GM12878 (cell line): ENCODE measurements at regions not wholly inside any gene's neighbourhood (a gene's known extent, or its start where the extent isn't known, plus 50 kb on each side); places are given as distances from the start of the nearest gene placed in this dataset.

Source experiments
- ATAC-seq: fragments of 200-7000 bp; cut with Tn5 transposase; 3 replicates; pipeline ENCODE4 v1.9.1; 2020; ENCODE audit warnings: mild to moderate bottlenecking, moderate library complexity
- BruUV-seq: library from RNA; stranded (reverse); fragments of 400-500 nt; replicated peaks from 2 replicates; lab custom pipeline; 2021; lab: Mats Ljungman, UMichigan
- CTCF ChIA-PET: fragments of 300-600 bp; sonication (Branson Sonifier 250); formaldehyde crosslinking; extraction: SDS; loops from one replicate; lab custom pipeline; 2021; ENCODE audit warnings: inconsistent platforms; lab: Yijun Ruan, JAX
- POLR2A ChIA-PET: fragments of 350-600 bp; formaldehyde crosslinking; extraction: SDS; loops from one replicate; lab custom pipeline; 2021; ENCODE audit warnings: inconsistent platforms; lab: Charles Lee
- RAD21 ChIA-PET: fragments of 300-600 bp; sonication (Branson Sonifier 250); formaldehyde crosslinking; loops from one replicate; lab custom pipeline; 2023; ENCODE audit warnings: antibody characterized with exemption; ENCODE audit not compliant: unreplicated experiment; lab: Charles Lee
- SMC1A ChIA-PET: fragments of 300-600 bp; sonication (Branson Sonifier 250); formaldehyde crosslinking; loops from one replicate; lab custom pipeline; 2023; ENCODE audit not compliant: unreplicated experiment, uncharacterized antibody; lab: Charles Lee
- DNase-seq: peaks from one replicate; pipeline ENCODE4 v3.0.0-alpha.2; 2011; ENCODE audit warnings: low read depth, low spot score
- FAIRE-seq: peaks from 3 replicates; lab custom pipeline; 2011; peaks lifted over from hg19 to GRCh38; lab: Jason Lieb, UNC
- H2AFZ ChIP-seq: 2 replicates; pipeline ENCODE4 v1.6.0; 2011; ENCODE audit warnings: low read depth, low read length, control low read depth; ENCODE audit not compliant: control insufficient read depth
- H3K27ac ChIP-seq: 2 replicates; pipeline ENCODE4 v1.5.1; 2011; ENCODE audit warnings: control low read depth; ENCODE audit not compliant: control insufficient read depth, insufficient read depth
- H3K27me3 ChIP-seq, 2 experiments: replicated peaks in 1 of 2; 2 replicates each; pipeline versions ENCODE4 v1.6.0 to v1.6.1; 2011; ENCODE audit warnings: low read length in 1 of 2; ENCODE audit not compliant: control insufficient read depth in 2 of 2, insufficient read depth in 2 of 2
- H3K36me3 ChIP-seq, 2 experiments: 2 replicates each; pipeline ENCODE4 v1.5.1; 2011; ENCODE audit warnings: low read length in 1 of 2; ENCODE audit not compliant: control insufficient read depth in 2 of 2, insufficient read depth in 2 of 2
- H3K4me1 ChIP-seq: 2 replicates; pipeline ENCODE4 v1.6.1; 2011; ENCODE audit warnings: mild to moderate bottlenecking, low read length, moderate library complexity, mixed read lengths; ENCODE audit not compliant: control insufficient read depth, insufficient read depth
- H3K4me2 ChIP-seq: 2 replicates; pipeline ENCODE4 v1.6.0; 2011; ENCODE audit warnings: control low read depth; ENCODE audit not compliant: control insufficient read depth, insufficient read depth
- H3K4me3 ChIP-seq: fragments of 200-600 bp; sonication (generic); 2 replicates; pipeline ENCODE4 v1.5.1; 2016
- H3K79me2 ChIP-seq: 2 replicates; pipeline ENCODE4 v1.6.0; 2011; ENCODE audit warnings: low read length; ENCODE audit not compliant: control insufficient read depth, insufficient read depth
- H3K9ac ChIP-seq: 2 replicates; pipeline ENCODE4 v1.8.0; 2011; ENCODE audit warnings: low read length, control low read depth, mixed read lengths; ENCODE audit not compliant: control insufficient read depth, insufficient read depth
- H3K9me3 ChIP-seq: replicated peaks from 3 replicates; pipeline ENCODE4 v1.5.1; 2011; ENCODE audit warnings: mild to moderate bottlenecking, low read length; ENCODE audit not compliant: control insufficient read depth, insufficient read depth
- H4K20me1 ChIP-seq: 2 replicates; pipeline ENCODE4 v1.6.0; 2011; ENCODE audit not compliant: control insufficient read depth, insufficient read depth
- CBX3 ChIP-seq: fragments of 200-600 bp; sonication (generic); IDR thresholded peaks from 2 replicates; pipeline ENCODE4 v1.6.1; 2016; ENCODE audit warnings: low read depth, borderline replicate concordance
- EED ChIP-seq: sonication (generic); IDR thresholded peaks from 2 replicates; pipeline ENCODE4 v1.6.1; 2016; ENCODE audit warnings: antibody characterized with exemption, low read depth
- NFXL1 ChIP-seq: fragments of 450-650 bp; IDR thresholded peaks from 2 replicates; pipeline ENCODE4 v1.6.1; 2017; ENCODE audit warnings: antibody characterized with exemption, mild to moderate bottlenecking, borderline replicate concordance
- YY1 ChIP-seq: IDR thresholded peaks from 2 replicates; pipeline ENCODE4 v1.6.1; 2011; ENCODE audit warnings: low read depth, mild to moderate bottlenecking, low read length
- WGBS: methylation state at CpG from one replicate; pipeline ENCODE4 v1.1.6; 2016; ENCODE audit warnings: low lambda C conversion rate; ENCODE audit not compliant: insufficient replicate concordance, insufficient coverage; ENCODE audit errors: missing lambda C conversion rate; 5-methylcytosine and 5-hydroxymethylcytosine counted together
- in situ Hi-C: fragments of 300-500 bp; cut with MboI; formaldehyde crosslinking; loops from 9 replicates; pipeline ENCODE4 v1.14.3; 2018; ENCODE audit warnings: mixed read lengths
- intact Hi-C: fragments of 100-400 bp; cut with micrococcal nuclease; formaldehyde crosslinking; loops from one replicate; pipeline ENCODE4 v1.14.2; 2022; ENCODE audit not compliant: unreplicated experiment
- TF ChIP-seq, protein P1 (sequence below): fragments of 450-650 bp; IDR thresholded peaks from 2 replicates; pipeline ENCODE4 v1.6.1; 2016; ENCODE audit warnings: mild to moderate bottlenecking, moderate library complexity, borderline replicate concordance
- TF ChIP-seq, protein P2 (sequence below): fragments of 450-650 bp; formaldehyde crosslinking; IDR thresholded peaks from 2 replicates; pipeline ENCODE4 v1.4.0; 2020; ENCODE audit warnings: mild to moderate bottlenecking, moderate library complexity

DNA sequence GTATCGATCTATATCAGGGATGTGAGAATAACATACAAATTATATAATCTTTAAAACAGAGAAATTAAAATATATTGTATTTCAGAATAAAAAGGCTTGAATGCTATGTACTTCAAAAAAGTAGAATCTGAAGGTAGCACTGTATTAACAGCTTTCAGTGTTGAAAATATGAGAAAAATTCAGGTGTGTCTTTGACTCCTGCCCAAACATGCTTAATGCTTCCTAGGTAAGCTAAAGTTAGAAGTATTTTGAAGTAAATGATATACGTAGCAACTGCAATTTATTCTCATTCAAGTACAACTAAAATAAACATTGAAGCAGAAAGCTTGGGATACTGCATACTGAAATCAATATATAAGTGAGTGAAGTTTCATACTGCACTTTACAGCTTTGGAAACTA is 1082.0 kb upstream of the ACVR2A start:
- 30% methylated on average over 2 of the region's 2 CpGs for whole genome bisulfite sequencing
- Histone ChIP-seq H3K9ac (no peak overlapping the region), H4K20me1 (no peaks in the 10 kb centered on the region), H3K9me3 (no peaks in the 10 kb centered on the region), H3K4me3 (no peak overlapping the region), H3K27me3 (no peaks in the 10 kb centered on the region), H3K27ac (no peak overlapping the region), H3K4me1 (no peaks in the 10 kb centered on the region), H2AFZ (no peak overlapping the region), H3K79me2 (no peaks in the 10 kb centered on the region), H3K36me3 (no peaks in the 10 kb centered on the region), H3K4me2 (no peak overlapping the region)
- ChIA-PET CTCF (interaction anchor here (0.6 to 0.9 kb wide), 2 partner anchors 36 to 698 kb away, joined by 3 to 4 read pairs; no protein-coding TSS in a partner anchor), SMC1A (no interaction called here), POLR2A (no interaction called here), RAD21 (interaction anchor here (0.6 to 1.2 kb wide), 2 partner anchors 22 to 43 kb away, joined by 3 read pairs; no protein-coding TSS in a partner anchor)
- no peak for DNase-seq
- no TSS peak for BruUV-seq
- in situ Hi-C loops (no loop called here), intact Hi-C loops (no loop called here)
- ATAC-seq: no peak
- no peak for FAIRE-seq
- TF ChIP-seq CBX3 (no peak), YY1 (no peak), NFXL1 (no peak), EED (no peak)
- TF ChIP-seq, protein P1, sequence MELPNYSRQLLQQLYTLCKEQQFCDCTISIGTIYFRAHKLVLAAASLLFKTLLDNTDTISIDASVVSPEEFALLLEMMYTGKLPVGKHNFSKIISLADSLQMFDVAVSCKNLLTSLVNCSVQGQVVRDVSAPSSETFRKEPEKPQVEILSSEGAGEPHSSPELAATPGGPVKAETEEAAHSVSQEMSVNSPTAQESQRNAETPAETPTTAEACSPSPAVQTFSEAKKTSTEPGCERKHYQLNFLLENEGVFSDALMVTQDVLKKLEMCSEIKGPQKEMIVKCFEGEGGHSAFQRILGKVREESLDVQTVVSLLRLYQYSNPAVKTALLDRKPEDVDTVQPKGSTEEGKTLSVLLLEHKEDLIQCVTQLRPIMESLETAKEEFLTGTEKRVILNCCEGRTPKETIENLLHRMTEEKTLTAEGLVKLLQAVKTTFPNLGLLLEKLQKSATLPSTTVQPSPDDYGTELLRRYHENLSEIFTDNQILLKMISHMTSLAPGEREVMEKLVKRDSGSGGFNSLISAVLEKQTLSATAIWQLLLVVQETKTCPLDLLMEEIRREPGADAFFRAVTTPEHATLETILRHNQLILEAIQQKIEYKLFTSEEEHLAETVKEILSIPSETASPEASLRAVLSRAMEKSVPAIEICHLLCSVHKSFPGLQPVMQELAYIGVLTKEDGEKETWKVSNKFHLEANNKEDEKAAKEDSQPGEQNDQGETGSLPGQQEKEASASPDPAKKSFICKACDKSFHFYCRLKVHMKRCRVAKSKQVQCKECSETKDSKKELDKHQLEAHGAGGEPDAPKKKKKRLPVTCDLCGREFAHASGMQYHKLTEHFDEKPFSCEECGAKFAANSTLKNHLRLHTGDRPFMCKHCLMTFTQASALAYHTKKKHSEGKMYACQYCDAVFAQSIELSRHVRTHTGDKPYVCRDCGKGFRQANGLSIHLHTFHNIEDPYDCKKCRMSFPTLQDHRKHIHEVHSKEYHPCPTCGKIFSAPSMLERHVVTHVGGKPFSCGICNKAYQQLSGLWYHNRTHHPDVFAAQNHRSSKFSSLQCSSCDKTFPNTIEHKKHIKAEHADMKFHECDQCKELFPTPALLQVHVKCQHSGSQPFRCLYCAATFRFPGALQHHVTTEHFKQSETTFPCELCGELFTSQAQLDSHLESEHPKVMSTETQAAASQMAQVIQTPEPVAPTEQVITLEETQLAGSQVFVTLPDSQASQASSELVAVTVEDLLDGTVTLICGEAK: no peak
- TF ChIP-seq, protein P2, sequence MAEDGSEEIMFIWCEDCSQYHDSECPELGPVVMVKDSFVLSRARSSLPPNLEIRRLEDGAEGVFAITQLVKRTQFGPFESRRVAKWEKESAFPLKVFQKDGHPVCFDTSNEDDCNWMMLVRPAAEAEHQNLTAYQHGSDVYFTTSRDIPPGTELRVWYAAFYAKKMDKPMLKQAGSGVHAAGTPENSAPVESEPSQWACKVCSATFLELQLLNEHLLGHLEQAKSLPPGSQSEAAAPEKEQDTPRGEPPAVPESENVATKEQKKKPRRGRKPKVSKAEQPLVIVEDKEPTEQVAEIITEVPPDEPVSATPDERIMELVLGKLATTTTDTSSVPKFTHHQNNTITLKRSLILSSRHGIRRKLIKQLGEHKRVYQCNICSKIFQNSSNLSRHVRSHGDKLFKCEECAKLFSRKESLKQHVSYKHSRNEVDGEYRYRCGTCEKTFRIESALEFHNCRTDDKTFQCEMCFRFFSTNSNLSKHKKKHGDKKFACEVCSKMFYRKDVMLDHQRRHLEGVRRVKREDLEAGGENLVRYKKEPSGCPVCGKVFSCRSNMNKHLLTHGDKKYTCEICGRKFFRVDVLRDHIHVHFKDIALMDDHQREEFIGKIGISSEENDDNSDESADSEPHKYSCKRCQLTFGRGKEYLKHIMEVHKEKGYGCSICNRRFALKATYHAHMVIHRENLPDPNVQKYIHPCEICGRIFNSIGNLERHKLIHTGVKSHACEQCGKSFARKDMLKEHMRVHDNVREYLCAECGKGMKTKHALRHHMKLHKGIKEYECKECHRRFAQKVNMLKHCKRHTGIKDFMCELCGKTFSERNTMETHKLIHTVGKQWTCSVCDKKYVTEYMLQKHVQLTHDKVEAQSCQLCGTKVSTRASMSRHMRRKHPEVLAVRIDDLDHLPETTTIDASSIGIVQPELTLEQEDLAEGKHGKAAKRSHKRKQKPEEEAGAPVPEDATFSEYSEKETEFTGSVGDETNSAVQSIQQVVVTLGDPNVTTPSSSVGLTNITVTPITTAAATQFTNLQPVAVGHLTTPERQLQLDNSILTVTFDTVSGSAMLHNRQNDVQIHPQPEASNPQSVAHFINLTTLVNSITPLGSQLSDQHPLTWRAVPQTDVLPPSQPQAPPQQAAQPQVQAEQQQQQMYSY (CRISPR knock-in tag): no peak
